ENCODE measurements at regions not wholly inside any gene's neighbourhood (a gene's known extent, or its start where the extent isn't known, plus 50 kb on each side); places are given as distances from the start of the nearest gene placed in this dataset.

GRCh38 chr4:56115898-56116297 lies 167.2 kb downstream of the CEP135 start:
- no peak for TF ChIP-seq CSRNP3 (CRISPR knock-in tag; IDR thresholded peaks at IDR 0.05)
- TF ChIP-seq ZC3H10 (CRISPR knock-in tag; IDR thresholded peaks at IDR 0.05): no peak
- no peak for TF ChIP-seq PATZ1 (CRISPR knock-in tag; IDR thresholded peaks at IDR 0.05; ENCODE audit: borderline replicate concordance)
- TF ChIP-seq RARB (CRISPR knock-in tag; IDR thresholded peaks at IDR 0.05): no peak
- no peak for TF ChIP-seq ZNF8 (CRISPR knock-in tag; IDR thresholded peaks at IDR 0.05)
- TF ChIP-seq ZFP3 (CRISPR knock-in tag; IDR thresholded peaks at IDR 0.05): no peak
- TF ChIP-seq CSDC2 (CRISPR knock-in tag; IDR thresholded peaks at IDR 0.05): no peak
- no peak for TF ChIP-seq ESRRG (CRISPR knock-in tag; IDR thresholded peaks at IDR 0.05)
- no peak for TF ChIP-seq SNAI2 (CRISPR knock-in tag; IDR thresholded peaks at IDR 0.05)
- TF ChIP-seq ISL1 (CRISPR knock-in tag; IDR thresholded peaks at IDR 0.05): no peak
- TF ChIP-seq ZFP30 (CRISPR knock-in tag; IDR thresholded peaks at IDR 0.05): no peak
- no peak for TF ChIP-seq ARNTL (CRISPR knock-in tag; IDR thresholded peaks at IDR 0.05; ENCODE audit: borderline replicate concordance, low read depth)
- no peak for TF ChIP-seq TOX (CRISPR knock-in tag; IDR thresholded peaks at IDR 0.05; ENCODE audit: borderline replicate concordance)
- TF ChIP-seq ZNF565 (CRISPR knock-in tag; conservative IDR thresholded peaks at IDR 0.05; ENCODE audit: low read depth): no peak
